A673 (cell line): ENCODE measurements at regions not wholly inside any gene's neighbourhood (a gene's known extent, or its start where the extent isn't known, plus 50 kb on each side); places are given as distances from the start of the nearest gene placed in this dataset.

ENCODE experiments used
- BruUV-seq: library from RNA; stranded (reverse); fragments of 400-500 nt; replicated peaks from 2 replicates; lab custom pipeline; 2021; lab: Mats Ljungman, UMichigan
- CTCF ChIA-PET: fragments of 300-600 bp; sonication (Branson Sonifier 250); formaldehyde crosslinking; loops from one replicate; lab custom pipeline; 2022; ENCODE audit warnings: antibody characterized with exemption; lab: Charles Lee
- POLR2A ChIA-PET: fragments of 300-600 bp; sonication (Branson Sonifier 250); formaldehyde crosslinking; loops from one replicate; lab custom pipeline; 2022; ENCODE audit warnings: antibody characterized with exemption; ENCODE audit not compliant: low non-redundant PET; lab: Charles Lee
- DNase-seq: peaks from one replicate; pipeline ENCODE4 v3.0.0-alpha.2; 2015; ENCODE audit warnings: low spot score
- H3K27ac ChIP-seq: fragments of 200-600 bp; sonication (generic); 2 replicates; pipeline ENCODE4 v1.5.1; 2016; ENCODE audit warnings: mixed run types, low read depth, mild to moderate bottlenecking, mixed read lengths, antibody characterized with exemption, low read length; ENCODE audit not compliant: poor library complexity, severe bottlenecking
- H3K27me3 ChIP-seq: fragments of 200-600 bp; sonication (generic); replicated peaks from 2 replicates; pipeline ENCODE4 v1.6.1; 2017; ENCODE audit warnings: mixed run types, low read depth, mild to moderate bottlenecking, mixed read lengths, antibody characterized with exemption, low read length; ENCODE audit not compliant: insufficient read depth, poor library complexity
- H3K36me3 ChIP-seq: fragments of 200-600 bp; sonication (generic); 2 replicates; pipeline ENCODE4 v1.6.1; 2016; ENCODE audit warnings: mixed run types, mild to moderate bottlenecking, mixed read lengths, antibody characterized with exemption, low read length; ENCODE audit not compliant: insufficient read depth, poor library complexity, severe bottlenecking
- H3K4me1 ChIP-seq: fragments of 200-600 bp; sonication (generic); 2 replicates; pipeline ENCODE4 v1.6.1; 2017; ENCODE audit warnings: mixed run types, mild to moderate bottlenecking, mixed read lengths, antibody characterized with exemption, low read length; ENCODE audit not compliant: insufficient read depth, poor library complexity, severe bottlenecking
- H3K4me3 ChIP-seq: fragments of 200-600 bp; sonication (generic); 2 replicates; pipeline ENCODE4 v1.5.1; 2016; ENCODE audit warnings: low read depth, mixed run types, mild to moderate bottlenecking, mixed read lengths, low read length; ENCODE audit not compliant: poor library complexity, severe bottlenecking
- H3K9me3 ChIP-seq: fragments of 200-600 bp; sonication (generic); 2 replicates; pipeline ENCODE4 v1.6.1; 2016; ENCODE audit warnings: mixed run types, low read depth, mild to moderate bottlenecking, mixed read lengths, antibody characterized with exemption, low read length; ENCODE audit not compliant: poor library complexity, severe bottlenecking
- EZH2 ChIP-seq: fragments of 200-600 bp; sonication (generic); IDR thresholded peaks from 2 replicates; pipeline ENCODE4 v1.6.1; 2017; ENCODE audit warnings: borderline replicate concordance, low read depth, mild to moderate bottlenecking, mixed read lengths, antibody characterized with exemption, low read length; ENCODE audit not compliant: poor library complexity, severe bottlenecking
- intact Hi-C: fragments of 100-400 bp; cut with micrococcal nuclease; formaldehyde crosslinking; loops from one replicate; pipeline ENCODE4 v1.10.0; 2022; ENCODE audit not compliant: unreplicated experiment
- TF ChIP-seq, protein P1 (sequence below): fragments of 300-800, 200-600 bp; sonication (generic); conservative IDR thresholded peaks from 2 replicates; pipeline ENCODE4 v1.5.1; 2017; ENCODE audit warnings: low read depth, mild to moderate bottlenecking, antibody characterized with exemption, low read length, moderate library complexity, mixed read lengths

DNA sequence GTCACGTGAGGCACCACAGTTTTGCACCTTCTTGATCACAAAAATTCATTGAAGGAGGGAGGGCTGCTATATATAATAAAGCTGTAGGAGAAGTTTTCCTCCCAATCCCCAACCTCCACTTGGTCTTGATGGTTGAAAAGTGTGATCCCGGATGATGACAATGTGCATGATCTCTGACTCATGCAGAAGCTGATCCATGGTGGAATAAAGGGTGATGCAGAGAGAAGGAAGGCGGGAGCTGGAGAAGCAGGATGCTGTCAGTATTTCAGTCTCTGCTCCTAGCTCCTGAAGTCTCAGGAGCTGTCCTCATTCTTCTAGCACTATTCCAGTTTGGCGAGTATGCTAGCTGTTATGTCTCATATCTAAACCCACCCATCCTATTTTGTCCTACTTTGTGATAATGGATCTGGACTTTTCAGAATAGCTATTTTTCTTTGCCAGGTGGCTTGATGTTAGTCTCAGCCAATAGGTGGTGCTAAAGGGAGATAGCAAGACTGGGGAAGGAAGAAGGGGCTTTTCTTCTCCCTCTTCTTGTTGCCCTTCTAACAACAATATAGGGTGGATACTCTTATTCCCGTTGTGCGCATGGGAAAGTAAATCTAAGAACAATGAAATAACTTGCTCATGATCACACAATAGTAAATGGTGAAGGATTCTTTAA, 65.6 kb upstream of the HTR2A start:
- Histone ChIP-seq H3K4me3 (no peak overlapping the region), H3K4me1 (no peaks in the 10 kb centered on the region), H3K27me3 (peaks cover 5% of the 10 kb centered on the region), H3K36me3 (no peaks in the 10 kb centered on the region), H3K9me3 (no peaks in the 10 kb centered on the region), H3K27ac (no peak overlapping the region)
- CTCF ChIA-PET: interaction anchor here (1.1 to 1.3 kb wide), 2 partner anchors 11 to 131 kb away, joined by 4 to 6 read pairs; no protein-coding TSS in a partner anchor
- intact Hi-C loops: no loop called here
- BruUV-seq: no TSS peak
- POLR2A ChIA-PET: no interaction called here
- no peak for TF ChIP-seq EZH2
- TF ChIP-seq, protein P1, sequence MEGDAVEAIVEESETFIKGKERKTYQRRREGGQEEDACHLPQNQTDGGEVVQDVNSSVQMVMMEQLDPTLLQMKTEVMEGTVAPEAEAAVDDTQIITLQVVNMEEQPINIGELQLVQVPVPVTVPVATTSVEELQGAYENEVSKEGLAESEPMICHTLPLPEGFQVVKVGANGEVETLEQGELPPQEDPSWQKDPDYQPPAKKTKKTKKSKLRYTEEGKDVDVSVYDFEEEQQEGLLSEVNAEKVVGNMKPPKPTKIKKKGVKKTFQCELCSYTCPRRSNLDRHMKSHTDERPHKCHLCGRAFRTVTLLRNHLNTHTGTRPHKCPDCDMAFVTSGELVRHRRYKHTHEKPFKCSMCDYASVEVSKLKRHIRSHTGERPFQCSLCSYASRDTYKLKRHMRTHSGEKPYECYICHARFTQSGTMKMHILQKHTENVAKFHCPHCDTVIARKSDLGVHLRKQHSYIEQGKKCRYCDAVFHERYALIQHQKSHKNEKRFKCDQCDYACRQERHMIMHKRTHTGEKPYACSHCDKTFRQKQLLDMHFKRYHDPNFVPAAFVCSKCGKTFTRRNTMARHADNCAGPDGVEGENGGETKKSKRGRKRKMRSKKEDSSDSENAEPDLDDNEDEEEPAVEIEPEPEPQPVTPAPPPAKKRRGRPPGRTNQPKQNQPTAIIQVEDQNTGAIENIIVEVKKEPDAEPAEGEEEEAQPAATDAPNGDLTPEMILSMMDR: peak; percentile 55
- peak; percentile 5 for DNase-seq

GRCh38 chr13:46961719-46962118, 64.9 kb upstream of the HTR2A start:
- TF ChIP-seq EZH2: no peak
- TF ChIP-seq, protein P1: no peak
- H3K27ac ChIP-seq: no peak overlapping the region
- peak; percentile 7 for DNase-seq
- H3K9me3 ChIP-seq: no peaks in the 10 kb centered on the region
- ChIA-PET POLR2A (interaction anchor here (0.7 kb wide), 1 partner anchor 146 kb away, joined by 3 read pairs; no protein-coding TSS in a partner anchor), CTCF (interaction anchor here (1.1 kb wide), 1 partner anchor 130 kb away, joined by 4 read pairs; no protein-coding TSS in a partner anchor)
- H3K27me3 ChIP-seq: peaks cover 12% of the 10 kb centered on the region
- no peaks in the 10 kb centered on the region for H3K4me1 ChIP-seq
- intact Hi-C loops: no loop called here
- no peak overlapping the region for H3K4me3 ChIP-seq
- BruUV-seq: no TSS peak
- no peaks in the 10 kb centered on the region for H3K36me3 ChIP-seq

DNA sequence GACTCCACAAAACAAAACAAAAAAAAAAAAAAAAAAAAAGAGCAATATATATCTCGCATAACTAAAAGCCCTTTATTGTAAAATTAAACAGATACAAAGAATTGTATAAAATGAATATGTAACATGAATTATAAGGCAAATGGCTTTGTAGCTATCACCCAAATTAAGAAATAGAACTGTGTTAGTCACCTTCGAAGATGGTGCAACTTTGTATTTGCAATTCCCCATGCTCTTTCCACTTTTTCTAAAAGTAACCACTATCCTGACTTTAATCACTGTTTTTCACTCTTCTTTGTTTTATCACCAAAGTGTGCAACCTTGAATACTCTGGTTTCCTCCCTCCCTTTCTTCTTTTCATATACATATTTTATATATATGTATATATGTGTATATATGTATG, 57.1 kb upstream of the HTR2A start:
- Histone ChIP-seq H3K27ac (no peak overlapping the region), H3K27me3 (peaks cover 31% of the 10 kb centered on the region), H3K4me3 (no peak overlapping the region), H3K9me3 (no peaks in the 10 kb centered on the region), H3K4me1 (no peaks in the 10 kb centered on the region), H3K36me3 (no peaks in the 10 kb centered on the region)
- no TSS peak for BruUV-seq
- ChIA-PET CTCF (no interaction called here), POLR2A (no interaction called here)
- TF ChIP-seq, protein P1: no peak
- no peak for TF ChIP-seq EZH2
- intact Hi-C loops: no loop called here
- no peak for DNase-seq
